Adrenal gland (tissue), 5 donors: ENCODE measurements at regions not wholly inside any gene's neighbourhood (a gene's known extent, or its start where the extent isn't known, plus 50 kb on each side); places are given as distances from the start of the nearest gene placed in this dataset.

Experiments
- CTCF ChIP-seq, 6 experiments: fragments of 450-650 bp in 4 of 6; fragments of 200-600 bp in 2 of 6; sonication (generic) in 1 of 6; IDR thresholded peaks; 1 replicate in 5 of 6; 2 replicates in 1 of 6; pipeline versions ENCODE4 v1.5.1 to v1.8.0; 2016 to 2021; ENCODE audit warnings: antibody characterized with exemption in 6 of 6, mild to moderate bottlenecking in 2 of 6, moderate library complexity in 1 of 6
- POLR2A ChIP-seq, 2 donors: fragments of 450-650 bp; IDR thresholded peaks; one replicate each; pipeline ENCODE4 v1.6.1; 2017; ENCODE audit warnings: antibody characterized with exemption in 2 of 2, mild to moderate bottlenecking in 2 of 2, moderate library complexity in 1 of 2
- donor health status: DM: no; HTN: no; CAD: no.

- TF ChIP-seq CTCF (IDR thresholded peaks at IDR 0.05), result no peak
- TF ChIP-seq POLR2A (IDR thresholded peaks at IDR 0.05), result no peak
These were observed 62.0 kb downstream of the PABIR2 start for GRCh38 chrX:134735015-134735414.
